HEK293 (cell line): ENCODE measurements at regions not wholly inside any gene's neighbourhood (a gene's known extent, or its start where the extent isn't known, plus 50 kb on each side); places are given as distances from the start of the nearest gene placed in this dataset.

Source experiments
- CTCF ChIA-PET: fragments of 350-600 bp; formaldehyde crosslinking; extraction: SDS; loops from one replicate; lab custom pipeline; 2021; ENCODE audit warnings: antibody characterized with exemption; lab: Yijun Ruan, JAX
- POLR2A ChIA-PET: fragments of 300-600 bp; formaldehyde crosslinking; extraction: SDS; loops from one replicate; lab custom pipeline; 2020; ENCODE audit warnings: antibody characterized with exemption, inconsistent platforms; lab: Yijun Ruan, JAX
- H3K27ac ChIP-seq: fragments of 200-500 bp; sonication (Bioruptor generic); 2 replicates; pipeline ENCODE4 v1.5.1; 2014; ENCODE audit warnings: low read depth, low read length, control low read depth, inconsistent platforms; ENCODE audit errors: extremely low read depth
- H3K36me3 ChIP-seq, 2 experiments: fragments of 200-500 bp in 1 of 2; sonication (Bioruptor generic) in 1 of 2; 1 replicate in 1 of 2; 2 replicates in 1 of 2; pipeline ENCODE4 v1.5.1; 2014 to 2017; ENCODE audit warnings: inconsistent platforms in 2 of 2, low read length in 2 of 2; ENCODE audit not compliant: control insufficient read depth in 2 of 2, insufficient read depth in 1 of 2
- H3K4me1 ChIP-seq: fragments of 200-500 bp; sonication (Bioruptor generic); 2 replicates; pipeline ENCODE4 v1.5.1; 2014; ENCODE audit warnings: mild to moderate bottlenecking, low read length, inconsistent platforms; ENCODE audit not compliant: control insufficient read depth, insufficient read depth
- H3K4me3 ChIP-seq: 2 replicates; pipeline ENCODE4 v1.5.1; 2011; ENCODE audit warnings: low read depth, mild to moderate bottlenecking, control low read depth, low read length, moderate library complexity
- H3K9me3 ChIP-seq: fragments of 200-500 bp; sonication (Bioruptor generic); 2 replicates; pipeline ENCODE4 v1.5.1; 2014; ENCODE audit warnings: low read depth, low read length, inconsistent platforms; ENCODE audit not compliant: control insufficient read depth, insufficient read depth
- EGR2 ChIP-seq: fragments of 450-650 bp; formaldehyde crosslinking; IDR thresholded peaks from 2 replicates; pipeline ENCODE4 v1.5.1; 2016; ENCODE audit warnings: low read depth, missing biosample characterization, missing genetic modification characterization
- KLF1 ChIP-seq: fragments of 450-650 bp; formaldehyde crosslinking; IDR thresholded peaks from 2 replicates; pipeline ENCODE4 v1.5.1; 2016; ENCODE audit warnings: missing biosample characterization, missing genetic modification characterization
- KLF17 ChIP-seq: fragments of 450-650 bp; formaldehyde crosslinking; IDR thresholded peaks from 2 replicates; pipeline ENCODE4 v1.5.1; 2016; ENCODE audit warnings: missing biosample characterization, missing genetic modification characterization
- MZF1 ChIP-seq: fragments of 450-650 bp; formaldehyde crosslinking; IDR thresholded peaks from 2 replicates; pipeline ENCODE4 v1.5.1; 2017; ENCODE audit warnings: missing biosample characterization, missing genetic modification characterization, borderline replicate concordance
- PRDM2 ChIP-seq: fragments of 450-650 bp; formaldehyde crosslinking; IDR thresholded peaks from 2 replicates; pipeline ENCODE4 v1.5.1; 2016; ENCODE audit warnings: missing biosample characterization, missing genetic modification characterization, borderline replicate concordance
- REPIN1 ChIP-seq: fragments of 450-650 bp; formaldehyde crosslinking; IDR thresholded peaks from 2 replicates; pipeline ENCODE4 v1.5.1; 2017; ENCODE audit warnings: missing biosample characterization, missing genetic modification characterization, low read depth
- SCRT2 ChIP-seq: fragments of 450-650 bp; formaldehyde crosslinking; IDR thresholded peaks from 2 replicates; pipeline ENCODE4 v1.5.1; 2016; ENCODE audit warnings: missing biosample characterization, missing genetic modification characterization
- SETDB1 ChIP-seq: IDR thresholded peaks from one replicate; pipeline ENCODE4 v1.6.1; 2017; ENCODE audit warnings: mild to moderate bottlenecking, low read length, moderate library complexity, mixed read lengths; ENCODE audit not compliant: insufficient read length
- SP2 ChIP-seq: fragments of 450-650 bp; formaldehyde crosslinking; IDR thresholded peaks from 2 replicates; pipeline ENCODE4 v1.5.1; 2016; ENCODE audit warnings: missing biosample characterization, missing genetic modification characterization
- ZNF10 ChIP-seq: fragments of 450-650 bp; formaldehyde crosslinking; IDR thresholded peaks from 2 replicates; pipeline ENCODE4 v1.5.1; 2017; ENCODE audit warnings: missing biosample characterization, missing genetic modification characterization
- ZNF132 ChIP-seq: fragments of 450-650 bp; formaldehyde crosslinking; IDR thresholded peaks from 2 replicates; pipeline ENCODE4 v1.5.1; 2017; ENCODE audit warnings: missing biosample characterization, missing genetic modification characterization, borderline replicate concordance
- ZNF19 ChIP-seq: fragments of 450-650 bp; formaldehyde crosslinking; IDR thresholded peaks from 2 replicates; pipeline ENCODE4; 2016; ENCODE audit warnings: missing biosample characterization, missing genetic modification characterization, low read depth
- ZNF221 ChIP-seq: fragments of 450-650 bp; formaldehyde crosslinking; IDR thresholded peaks from 2 replicates; pipeline ENCODE4 v1.5.1; 2017; ENCODE audit warnings: missing biosample characterization, missing genetic modification characterization, borderline replicate concordance
- ZNF26 ChIP-seq: fragments of 450-650 bp; formaldehyde crosslinking; IDR thresholded peaks from 2 replicates; pipeline ENCODE4 v1.5.1; 2016; ENCODE audit warnings: missing biosample characterization, missing genetic modification characterization
- ZNF274 ChIP-seq, 2 experiments: fragments of 200-500 bp in 1 of 2; fragments of 450-650 bp in 1 of 2; sonication (Bioruptor generic) in 1 of 2; formaldehyde crosslinking in 1 of 2; IDR thresholded peaks; 2 replicates each; pipeline versions ENCODE4 v1.5.1 to v1.6.1; 2014 to 2016; ENCODE audit warnings: borderline replicate concordance in 1 of 2, inconsistent platforms in 1 of 2, low read length in 1 of 2, missing biosample characterization in 1 of 2, missing genetic modification characterization in 1 of 2
- ZNF335 ChIP-seq: fragments of 450-650 bp; formaldehyde crosslinking; conservative IDR thresholded peaks from 2 replicates; pipeline ENCODE4 v1.5.1; 2016; ENCODE audit warnings: missing biosample characterization, missing genetic modification characterization
- ZNF426 ChIP-seq: fragments of 450-650 bp; formaldehyde crosslinking; IDR thresholded peaks from 2 replicates; pipeline ENCODE4 v1.5.1; 2017; ENCODE audit warnings: missing biosample characterization, missing genetic modification characterization, mild to moderate bottlenecking, inconsistent platforms, moderate library complexity
- ZNF473 ChIP-seq: fragments of 450-650 bp; formaldehyde crosslinking; IDR thresholded peaks from 2 replicates; pipeline ENCODE4 v1.5.1; 2017; ENCODE audit warnings: missing biosample characterization, missing genetic modification characterization
- ZNF510 ChIP-seq: fragments of 450-650 bp; formaldehyde crosslinking; IDR thresholded peaks from 2 replicates; pipeline ENCODE4 v1.5.1; 2018; ENCODE audit warnings: mild to moderate bottlenecking, missing genetic modification characterization, missing biosample characterization; ENCODE audit not compliant: insufficient replicate concordance
- ZNF558 ChIP-seq: fragments of 450-650 bp; formaldehyde crosslinking; IDR thresholded peaks from 2 replicates; pipeline ENCODE4 v1.5.1; 2016; ENCODE audit warnings: missing biosample characterization, missing genetic modification characterization
- ZNF560 ChIP-seq: fragments of 450-650 bp; formaldehyde crosslinking; IDR thresholded peaks from 2 replicates; pipeline ENCODE4 v1.5.1; 2017; ENCODE audit warnings: missing biosample characterization, missing genetic modification characterization, borderline replicate concordance
- ZSCAN23 ChIP-seq: fragments of 450-650 bp; formaldehyde crosslinking; IDR thresholded peaks from 2 replicates; pipeline ENCODE4 v1.5.1; 2016; ENCODE audit warnings: missing biosample characterization, missing genetic modification characterization
- TF ChIP-seq, protein P1 (sequence below): fragments of 450-650 bp; formaldehyde crosslinking; IDR thresholded peaks from 2 replicates; pipeline ENCODE4 v1.5.1; 2016; ENCODE audit warnings: missing biosample characterization, missing genetic modification characterization
- TF ChIP-seq, protein P2 (sequence below): fragments of 450-650 bp; formaldehyde crosslinking; IDR thresholded peaks from 2 replicates; pipeline ENCODE4 v1.5.1; 2017; ENCODE audit warnings: missing biosample characterization, missing genetic modification characterization

GRCh38 chr6:8278562-8278961, 156.8 kb downstream of the SLC35B3 start (continued):
- TF ChIP-seq ZSCAN23 (no peak), ZNF26 (no peak), EGR2 (tag by site-specific recombination) (no peak), ZNF274 (IDR thresholded peaks at IDR 0.05; ENCODE audit: low read length) (no peak), ZNF274 (tag by site-specific recombination; IDR thresholded peaks at IDR 0.05; ENCODE audit: borderline replicate concordance) (no peak), ZNF10 (tag by site-specific recombination) (no peak), PRDM2 (tag by site-specific recombination) (no peak), ZNF426 (tag by site-specific recombination) (no peak)
- TF ChIP-seq, protein P1, sequence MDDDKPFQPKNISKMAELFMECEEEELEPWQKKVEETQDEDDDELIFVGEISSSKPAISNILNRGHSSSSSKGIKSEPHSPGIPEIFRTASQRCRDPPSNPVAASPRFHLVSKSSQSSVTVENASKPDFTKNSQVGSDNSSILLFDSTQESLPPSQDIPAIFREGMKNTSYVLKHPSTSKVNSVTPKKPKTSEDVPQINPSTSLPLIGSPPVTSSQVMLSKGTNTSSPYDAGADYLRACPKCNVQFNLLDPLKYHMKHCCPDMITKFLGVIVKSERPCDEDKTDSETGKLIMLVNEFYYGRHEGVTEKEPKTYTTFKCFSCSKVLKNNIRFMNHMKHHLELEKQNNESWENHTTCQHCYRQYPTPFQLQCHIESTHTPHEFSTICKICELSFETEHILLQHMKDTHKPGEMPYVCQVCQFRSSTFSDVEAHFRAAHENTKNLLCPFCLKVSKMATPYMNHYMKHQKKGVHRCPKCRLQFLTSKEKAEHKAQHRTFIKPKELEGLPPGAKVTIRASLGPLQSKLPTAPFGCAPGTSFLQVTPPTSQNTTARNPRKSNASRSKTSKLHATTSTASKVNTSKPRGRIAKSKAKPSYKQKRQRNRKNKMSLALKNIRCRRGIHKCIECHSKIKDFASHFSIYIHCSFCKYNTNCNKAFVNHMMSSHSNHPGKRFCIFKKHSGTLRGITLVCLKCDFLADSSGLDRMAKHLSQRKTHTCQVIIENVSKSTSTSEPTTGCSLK: no peak

GRCh38 chr6:8277769-8278168, 157.6 kb downstream of the SLC35B3 start:
- Histone ChIP-seq H3K4me1 (no peaks in the 10 kb centered on the region; the same call in 1 of the 2 replicates), H3K27ac (no peak overlapping the region), H3K36me3 (no peaks in the 10 kb centered on the region), H3K4me3 (no peak overlapping the region), H3K9me3 (no peaks in the 10 kb centered on the region)
- ChIA-PET CTCF (no interaction called here), POLR2A (no interaction called here)
- TF ChIP-seq SCRT2 (no peak), KLF1 (tag by site-specific recombination) (no peak), ZNF473 (tag by site-specific recombination) (no peak), ZNF510 (tag by site-specific recombination) (no peak), KLF17 (tag by site-specific recombination) (no peak), SP2 (tag by site-specific recombination) (no peak), ZNF221 (tag by site-specific recombination) (no peak), REPIN1 (tag by site-specific recombination) (no peak), ZNF19 (no peak), SETDB1 (no peak), ZNF26 (no peak), ZNF132 (tag by site-specific recombination) (no peak), MZF1 (tag by site-specific recombination) (no peak), ZNF560 (tag by site-specific recombination) (no peak), ZNF558 (no peak), ZNF335 (tag by site-specific recombination) (no peak)
- TF ChIP-seq, protein P2, sequence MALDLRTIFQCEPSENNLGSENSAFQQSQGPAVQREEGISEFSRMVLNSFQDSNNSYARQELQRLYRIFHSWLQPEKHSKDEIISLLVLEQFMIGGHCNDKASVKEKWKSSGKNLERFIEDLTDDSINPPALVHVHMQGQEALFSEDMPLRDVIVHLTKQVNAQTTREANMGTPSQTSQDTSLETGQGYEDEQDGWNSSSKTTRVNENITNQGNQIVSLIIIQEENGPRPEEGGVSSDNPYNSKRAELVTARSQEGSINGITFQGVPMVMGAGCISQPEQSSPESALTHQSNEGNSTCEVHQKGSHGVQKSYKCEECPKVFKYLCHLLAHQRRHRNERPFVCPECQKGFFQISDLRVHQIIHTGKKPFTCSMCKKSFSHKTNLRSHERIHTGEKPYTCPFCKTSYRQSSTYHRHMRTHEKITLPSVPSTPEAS (tag by site-specific recombination): no peak
